ENCODE measurements at regions not wholly inside any gene's neighbourhood (a gene's known extent, or its start where the extent isn't known, plus 50 kb on each side); places are given as distances from the start of the nearest gene placed in this dataset.

DNA sequence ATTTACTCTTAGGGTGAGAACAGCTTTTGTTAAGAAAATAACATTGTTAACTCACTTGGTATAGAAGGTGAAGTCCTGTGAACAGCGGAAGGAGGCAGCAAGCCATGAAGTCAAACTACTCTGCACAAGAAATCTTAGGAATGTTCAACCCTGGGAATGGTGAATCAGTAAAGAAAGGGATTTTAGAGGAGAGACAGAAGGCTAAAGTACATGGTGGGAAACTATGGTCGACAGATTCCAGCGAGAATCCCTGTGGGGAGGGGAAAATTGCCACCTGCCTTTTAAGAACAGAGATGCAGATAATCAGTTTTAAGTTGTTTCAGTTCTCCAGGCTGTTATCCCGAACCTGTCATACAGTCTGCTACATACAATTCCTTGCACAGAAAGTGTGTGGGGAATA, 63.2 kb upstream of the PTPRR start:
- TF ChIP-seq, protein P1, sequence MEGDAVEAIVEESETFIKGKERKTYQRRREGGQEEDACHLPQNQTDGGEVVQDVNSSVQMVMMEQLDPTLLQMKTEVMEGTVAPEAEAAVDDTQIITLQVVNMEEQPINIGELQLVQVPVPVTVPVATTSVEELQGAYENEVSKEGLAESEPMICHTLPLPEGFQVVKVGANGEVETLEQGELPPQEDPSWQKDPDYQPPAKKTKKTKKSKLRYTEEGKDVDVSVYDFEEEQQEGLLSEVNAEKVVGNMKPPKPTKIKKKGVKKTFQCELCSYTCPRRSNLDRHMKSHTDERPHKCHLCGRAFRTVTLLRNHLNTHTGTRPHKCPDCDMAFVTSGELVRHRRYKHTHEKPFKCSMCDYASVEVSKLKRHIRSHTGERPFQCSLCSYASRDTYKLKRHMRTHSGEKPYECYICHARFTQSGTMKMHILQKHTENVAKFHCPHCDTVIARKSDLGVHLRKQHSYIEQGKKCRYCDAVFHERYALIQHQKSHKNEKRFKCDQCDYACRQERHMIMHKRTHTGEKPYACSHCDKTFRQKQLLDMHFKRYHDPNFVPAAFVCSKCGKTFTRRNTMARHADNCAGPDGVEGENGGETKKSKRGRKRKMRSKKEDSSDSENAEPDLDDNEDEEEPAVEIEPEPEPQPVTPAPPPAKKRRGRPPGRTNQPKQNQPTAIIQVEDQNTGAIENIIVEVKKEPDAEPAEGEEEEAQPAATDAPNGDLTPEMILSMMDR (IDR thresholded peaks at IDR 0.05) = no peak
- TF ChIP-seq POLR2A (IDR thresholded peaks at IDR 0.05) = no peak

Data from suprapubic skin (tissue), 3 donors.